Mesenchymal stem cell (in vitro differentiated cells and primary cell): ENCODE measurements at regions not wholly inside any gene's neighbourhood (a gene's known extent, or its start where the extent isn't known, plus 50 kb on each side); places are given as distances from the start of the nearest gene placed in this dataset.

Source experiments
- DNase-seq: peaks from one replicate; pipeline ENCODE4 v3.0.0-alpha.2; 2013
- H2AFZ ChIP-seq: one replicate; pipeline ENCODE4 v1.6.1; 2013; ENCODE audit warnings: low read depth, mild to moderate bottlenecking, control low read depth, inconsistent platforms, low read length, moderate library complexity
- H2AK5ac ChIP-seq: 2 replicates; pipeline ENCODE4 v1.6.1; 2013; ENCODE audit warnings: low read length, moderate library complexity, mild to moderate bottlenecking, inconsistent platforms; ENCODE audit not compliant: severe bottlenecking
- H2BK120ac ChIP-seq: one replicate; pipeline ENCODE4 v1.6.1; 2013; ENCODE audit warnings: low read depth, mild to moderate bottlenecking, inconsistent platforms, low read length, moderate library complexity
- H2BK12ac ChIP-seq, 2 experiments: one replicate each; pipeline ENCODE4 v1.6.1; 2013; ENCODE audit warnings: inconsistent platforms in 2 of 2, low read length in 2 of 2, mild to moderate bottlenecking in 2 of 2, moderate library complexity in 2 of 2, control low read depth in 1 of 2
- H2BK15ac ChIP-seq: one replicate; pipeline ENCODE4 v1.6.1; 2013; ENCODE audit warnings: mild to moderate bottlenecking, low read depth, inconsistent platforms; ENCODE audit not compliant: poor library complexity, severe bottlenecking
- H2BK5ac ChIP-seq: 2 replicates; pipeline ENCODE4 v1.6.1; 2013; ENCODE audit warnings: low read depth, mild to moderate bottlenecking, low read length, control low read depth, inconsistent platforms; ENCODE audit not compliant: poor library complexity, severe bottlenecking
- H3K14ac ChIP-seq, 2 experiments: one replicate each; pipeline ENCODE4 v1.6.1; 2013; ENCODE audit warnings: inconsistent platforms in 2 of 2, low read length in 2 of 2, control low read depth in 1 of 2, mild to moderate bottlenecking in 1 of 2, moderate library complexity in 1 of 2
- H3K18ac ChIP-seq, 2 experiments: one replicate each; pipeline ENCODE4 v1.6.1; 2013; ENCODE audit warnings: inconsistent platforms in 2 of 2, low read length in 2 of 2, control low read depth in 1 of 2, low read depth in 1 of 2, mild to moderate bottlenecking in 1 of 2
- H3K23ac ChIP-seq, 2 experiments: one replicate each; pipeline ENCODE4 v1.6.1; 2013; ENCODE audit warnings: inconsistent platforms in 2 of 2, low read length in 2 of 2, mild to moderate bottlenecking in 2 of 2, moderate library complexity in 2 of 2, control low read depth in 1 of 2
- H3K27ac ChIP-seq: 2 replicates; pipeline ENCODE4 v1.5.1; 2013; ENCODE audit warnings: mild to moderate bottlenecking, moderate library complexity, low read length, control low read depth, inconsistent platforms; ENCODE audit not compliant: poor library complexity, severe bottlenecking
- H3K27me3 ChIP-seq, 2 experiments: 2 replicates each; pipeline versions ENCODE4 v1.6.1 to v1.7.0; 2013; ENCODE audit warnings: low read length in 2 of 2, mild to moderate bottlenecking in 2 of 2, moderate library complexity in 2 of 2, control low read depth in 1 of 2, inconsistent platforms in 1 of 2; ENCODE audit not compliant: control insufficient read depth in 1 of 2, insufficient read depth in 1 of 2
- H3K36me3 ChIP-seq, 2 experiments: 2 replicates each; pipeline versions ENCODE4 v1.6.1 to v1.7.0; 2013; ENCODE audit warnings: low read length in 2 of 2, control low read depth in 1 of 2, inconsistent platforms in 1 of 2, low read depth in 1 of 2, mild to moderate bottlenecking in 1 of 2; ENCODE audit not compliant: insufficient read depth in 2 of 2, control insufficient read depth in 1 of 2
- H3K4ac ChIP-seq, 2 experiments: one replicate each; pipeline ENCODE4 v1.6.1; 2013; ENCODE audit warnings: inconsistent platforms in 2 of 2, low read length in 2 of 2, mild to moderate bottlenecking in 2 of 2, moderate library complexity in 2 of 2, control low read depth in 1 of 2, low read depth in 1 of 2
- H3K4me1 ChIP-seq: 2 replicates; pipeline ENCODE4 v1.6.1; 2013; ENCODE audit warnings: low read depth, low read length, control low read depth; ENCODE audit not compliant: control insufficient read depth, insufficient read depth
- H3K4me2 ChIP-seq: 2 replicates; pipeline ENCODE4 v1.6.1; 2013; ENCODE audit warnings: low read length, mild to moderate bottlenecking, inconsistent platforms; ENCODE audit not compliant: poor library complexity, severe bottlenecking
- H3K4me3 ChIP-seq, 2 experiments: 2 replicates each; pipeline versions ENCODE4 v1.5.1 to v1.7.0; 2013; ENCODE audit warnings: low read length in 2 of 2, mild to moderate bottlenecking in 2 of 2, control low read depth in 1 of 2, low read depth in 1 of 2; ENCODE audit not compliant: insufficient read depth in 1 of 2
- H3K79me1 ChIP-seq: replicated peaks from 2 replicates; pipeline ENCODE4 v1.6.1; 2013; ENCODE audit warnings: mild to moderate bottlenecking, control low read depth, low read length, inconsistent platforms; ENCODE audit not compliant: poor library complexity, severe bottlenecking
- H3K9ac ChIP-seq: 2 replicates; pipeline ENCODE4 v1.7.0; 2013; ENCODE audit warnings: mild to moderate bottlenecking, low read length, moderate library complexity
- H3K9me3 ChIP-seq: 2 replicates; pipeline ENCODE4 v1.7.0; 2013; ENCODE audit warnings: mild to moderate bottlenecking, low read length; ENCODE audit not compliant: control insufficient read depth
- H4K8ac ChIP-seq: one replicate; pipeline ENCODE4 v1.6.1; 2013; ENCODE audit warnings: inconsistent platforms, mild to moderate bottlenecking, low read length, moderate library complexity
- H4K91ac ChIP-seq: one replicate; pipeline ENCODE4 v1.6.1; 2013; ENCODE audit warnings: mild to moderate bottlenecking, low read length, inconsistent platforms
- WGBS: methylation state at CpG from one replicate; pipeline ENCODE4 v1.1.7; 2013; ENCODE audit warnings: mixed read lengths; 5-methylcytosine and 5-hydroxymethylcytosine counted together

DNA sequence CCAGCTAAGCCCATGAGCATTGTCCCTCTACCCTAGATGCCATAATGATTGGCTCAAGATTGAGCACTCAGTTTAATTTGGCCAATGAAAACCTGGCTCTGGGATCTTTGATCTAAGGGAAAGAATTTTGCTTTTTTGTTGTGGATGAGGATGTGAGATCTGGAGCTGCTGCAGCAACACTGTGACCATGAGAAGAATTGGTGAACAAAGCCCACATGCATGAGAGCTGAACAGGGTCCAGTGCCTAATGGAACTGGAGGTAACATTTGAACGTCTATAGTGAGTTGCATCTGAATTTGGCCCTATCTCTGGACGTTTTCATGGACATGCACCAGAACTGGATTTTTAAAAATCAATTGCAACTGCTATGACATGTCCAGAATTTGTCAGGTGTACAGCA is 338.6 kb downstream of the AACS start:
- no peak overlapping the region for H3K27ac ChIP-seq
- no peak overlapping the region for H2BK5ac ChIP-seq
- H3K4me1 ChIP-seq, result no peaks in the 10 kb centered on the region
- no peak overlapping the region for H4K91ac ChIP-seq
- H3K23ac ChIP-seq, result no peak overlapping the region
- H4K8ac ChIP-seq, result no peak overlapping the region
- H3K18ac ChIP-seq, result no peak overlapping the region
- peaks cover 20% of the 10 kb centered on the region for H3K9me3 ChIP-seq
- H2AK5ac ChIP-seq, result no peak overlapping the region
- H2BK12ac ChIP-seq, result no peak overlapping the region
- no peak overlapping the region for H3K4ac ChIP-seq
- no peak overlapping the region for H2BK15ac ChIP-seq
- H2AFZ ChIP-seq, result no peak overlapping the region
- H3K4me3 ChIP-seq, result no peak overlapping the region
- no peaks in the 10 kb centered on the region for H3K36me3 ChIP-seq
- H3K4me2 ChIP-seq, result no peak overlapping the region
- H2BK120ac ChIP-seq, result no peak overlapping the region
- no peaks in the 10 kb centered on the region for H3K27me3 ChIP-seq
- no peak overlapping the region for H3K14ac ChIP-seq
- 60% methylated on average over 2 of the region's 2 CpGs for WGBS
- H3K79me1 ChIP-seq, result no peaks in the 10 kb centered on the region
- H3K9ac ChIP-seq, result no peak overlapping the region
- no peak for DNase-seq

DNA sequence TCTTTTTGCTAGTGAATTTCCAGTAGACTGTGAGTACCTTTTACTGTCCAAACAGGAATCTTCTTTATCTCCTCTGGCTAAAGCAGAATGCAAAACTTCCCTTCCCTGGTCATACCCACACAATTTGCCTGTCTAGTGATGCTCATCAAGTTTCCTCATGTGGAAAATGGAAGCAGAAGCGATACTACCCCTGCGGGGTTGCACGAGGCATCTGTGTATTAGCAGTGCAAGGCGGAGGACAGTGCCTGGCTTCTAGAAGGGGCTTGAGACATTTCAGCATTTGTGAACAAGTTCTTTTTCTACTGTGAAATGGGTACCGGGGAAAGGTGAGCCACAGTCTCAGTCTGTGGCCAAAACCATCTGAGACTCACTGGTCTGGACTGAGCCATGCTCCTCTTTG is 340.9 kb downstream of the AACS start:
- H2BK5ac ChIP-seq, result no peak overlapping the region
- no peaks in the 10 kb centered on the region for H3K79me1 ChIP-seq
- H3K4me1 ChIP-seq, result no peaks in the 10 kb centered on the region
- no peak overlapping the region for H2BK15ac ChIP-seq
- H3K27ac ChIP-seq, result no peak overlapping the region
- no peak overlapping the region for H3K4ac ChIP-seq
- H3K4me3 ChIP-seq, result no peak overlapping the region
- H3K36me3 ChIP-seq, result no peaks in the 10 kb centered on the region
- H3K4me2 ChIP-seq, result no peak overlapping the region
- H2BK12ac ChIP-seq, result no peak overlapping the region
- no peak overlapping the region for H4K91ac ChIP-seq
- H3K9me3 ChIP-seq, result peaks cover 13% of the 10 kb centered on the region
- H4K8ac ChIP-seq, result no peak overlapping the region
- no peak overlapping the region for H3K14ac ChIP-seq
- H2BK120ac ChIP-seq, result no peak overlapping the region
- H2AK5ac ChIP-seq, result no peak overlapping the region
- no peak overlapping the region for H3K18ac ChIP-seq
- H3K27me3 ChIP-seq, result no peaks in the 10 kb centered on the region
- no peak overlapping the region for H3K23ac ChIP-seq
- no peak for DNase-seq
- 71% methylated on average over 5 of the region's 5 CpGs for WGBS
- no peak overlapping the region for H2AFZ ChIP-seq
- H3K9ac ChIP-seq, result no peak overlapping the region

- H2BK5ac ChIP-seq, result no peak overlapping the region
- no peak overlapping the region for H3K4me2 ChIP-seq
- WGBS, result 55% methylated on average over 3 of the region's 3 CpGs
- no peaks in the 10 kb centered on the region for H3K79me1 ChIP-seq
- H3K4me3 ChIP-seq, result no peak overlapping the region
- no peak overlapping the region for H2BK12ac ChIP-seq
- no peak overlapping the region for H3K18ac ChIP-seq
- no peak overlapping the region for H4K8ac ChIP-seq
- no peaks in the 10 kb centered on the region for H3K27me3 ChIP-seq
- H3K4ac ChIP-seq, result no peak overlapping the region
- H3K23ac ChIP-seq, result no peak overlapping the region
- no peaks in the 10 kb centered on the region for H3K36me3 ChIP-seq
- no peak overlapping the region for H3K27ac ChIP-seq
- H2AK5ac ChIP-seq, result no peak overlapping the region
- no peak overlapping the region for H3K9ac ChIP-seq
- H3K14ac ChIP-seq, result no peak overlapping the region
- H3K9me3 ChIP-seq, result peaks cover 4% of the 10 kb centered on the region
- H3K4me1 ChIP-seq, result no peaks in the 10 kb centered on the region
- H2BK15ac ChIP-seq, result no peak overlapping the region
- no peak overlapping the region for H2AFZ ChIP-seq
- DNase-seq, result no peak
- no peak overlapping the region for H4K91ac ChIP-seq
- no peak overlapping the region for H2BK120ac ChIP-seq
These were observed 343.5 kb downstream of the AACS start for GRCh38 chr12:125408718-125409117.

DNA sequence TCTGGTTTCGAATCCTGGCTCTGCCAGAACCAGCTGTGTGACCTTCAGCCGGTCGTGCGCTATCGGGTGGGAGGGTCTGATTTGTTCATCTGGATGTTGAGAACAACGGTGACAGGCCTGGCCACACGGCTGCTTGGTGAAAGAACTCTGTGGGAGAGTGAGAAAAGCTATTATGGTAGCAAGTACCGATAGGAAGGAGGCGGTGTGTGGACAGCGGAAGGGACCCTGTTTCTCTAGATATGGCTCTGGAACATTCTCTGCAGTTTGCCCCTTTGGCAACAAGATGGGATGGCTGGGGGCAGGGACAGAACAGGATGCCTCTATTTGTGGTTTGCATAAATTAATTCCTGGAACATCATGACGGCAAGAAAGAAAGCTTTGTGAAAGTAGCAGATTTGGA is 347.3 kb downstream of the AACS start:
- H3K23ac ChIP-seq, result no peak overlapping the region
- no peaks in the 10 kb centered on the region for H3K27me3 ChIP-seq
- H2BK120ac ChIP-seq, result no peak overlapping the region
- H4K8ac ChIP-seq, result no peak overlapping the region
- H3K18ac ChIP-seq, result no peak overlapping the region
- no peak overlapping the region for H2AK5ac ChIP-seq
- 80% methylated on average over 11 of the region's 11 CpGs for WGBS
- no peaks in the 10 kb centered on the region for H3K36me3 ChIP-seq
- no peak overlapping the region for H3K4ac ChIP-seq
- H3K14ac ChIP-seq, result no peak overlapping the region
- H3K4me2 ChIP-seq, result no peak overlapping the region
- no peak overlapping the region for H4K91ac ChIP-seq
- no peak for DNase-seq
- H2BK15ac ChIP-seq, result no peak overlapping the region
- H3K79me1 ChIP-seq, result no peaks in the 10 kb centered on the region
- no peak overlapping the region for H2BK12ac ChIP-seq
- H2AFZ ChIP-seq, result no peak overlapping the region
- H3K9ac ChIP-seq, result no peak overlapping the region
- H3K9me3 ChIP-seq, result peaks cover 3% of the 10 kb centered on the region
- H3K4me1 ChIP-seq, result no peaks in the 10 kb centered on the region
- no peak overlapping the region for H3K4me3 ChIP-seq
- H2BK5ac ChIP-seq, result no peak overlapping the region
- no peak overlapping the region for H3K27ac ChIP-seq
